GM12878 (cell line): ENCODE measurements at regions not wholly inside any gene's neighbourhood (a gene's known extent, or its start where the extent isn't known, plus 50 kb on each side); places are given as distances from the start of the nearest gene placed in this dataset.

Source experiments
- ATAC-seq: fragments of 200-7000 bp; cut with Tn5 transposase; 3 replicates; pipeline ENCODE4 v1.9.1; 2020; ENCODE audit warnings: mild to moderate bottlenecking, moderate library complexity
- BruUV-seq: library from RNA; stranded (reverse); fragments of 400-500 nt; replicated peaks from 2 replicates; lab custom pipeline; 2021; lab: Mats Ljungman, UMichigan
- CTCF ChIA-PET: fragments of 300-600 bp; sonication (Branson Sonifier 250); formaldehyde crosslinking; extraction: SDS; loops from one replicate; lab custom pipeline; 2021; ENCODE audit warnings: inconsistent platforms; lab: Yijun Ruan, JAX
- POLR2A ChIA-PET: fragments of 350-600 bp; formaldehyde crosslinking; extraction: SDS; loops from one replicate; lab custom pipeline; 2021; ENCODE audit warnings: inconsistent platforms; lab: Charles Lee
- RAD21 ChIA-PET: fragments of 300-600 bp; sonication (Branson Sonifier 250); formaldehyde crosslinking; loops from one replicate; lab custom pipeline; 2023; ENCODE audit warnings: antibody characterized with exemption; ENCODE audit not compliant: unreplicated experiment; lab: Charles Lee
- SMC1A ChIA-PET: fragments of 300-600 bp; sonication (Branson Sonifier 250); formaldehyde crosslinking; loops from one replicate; lab custom pipeline; 2023; ENCODE audit not compliant: unreplicated experiment, uncharacterized antibody; lab: Charles Lee
- DNase-seq: peaks from one replicate; pipeline ENCODE4 v3.0.0-alpha.2; 2011; ENCODE audit warnings: low read depth, low spot score
- FAIRE-seq: peaks from 3 replicates; lab custom pipeline; 2011; peaks lifted over from hg19 to GRCh38; lab: Jason Lieb, UNC
- H2AFZ ChIP-seq: 2 replicates; pipeline ENCODE4 v1.6.0; 2011; ENCODE audit warnings: low read depth, low read length, control low read depth; ENCODE audit not compliant: control insufficient read depth
- H3K27ac ChIP-seq: 2 replicates; pipeline ENCODE4 v1.5.1; 2011; ENCODE audit warnings: control low read depth; ENCODE audit not compliant: control insufficient read depth, insufficient read depth
- H3K27me3 ChIP-seq, 2 experiments: replicated peaks in 1 of 2; 2 replicates each; pipeline versions ENCODE4 v1.6.0 to v1.6.1; 2011; ENCODE audit warnings: low read length in 1 of 2; ENCODE audit not compliant: control insufficient read depth in 2 of 2, insufficient read depth in 2 of 2
- H3K36me3 ChIP-seq, 2 experiments: 2 replicates each; pipeline ENCODE4 v1.5.1; 2011; ENCODE audit warnings: low read length in 1 of 2; ENCODE audit not compliant: control insufficient read depth in 2 of 2, insufficient read depth in 2 of 2
- H3K4me1 ChIP-seq: 2 replicates; pipeline ENCODE4 v1.6.1; 2011; ENCODE audit warnings: mild to moderate bottlenecking, low read length, moderate library complexity, mixed read lengths; ENCODE audit not compliant: control insufficient read depth, insufficient read depth
- H3K4me2 ChIP-seq: 2 replicates; pipeline ENCODE4 v1.6.0; 2011; ENCODE audit warnings: control low read depth; ENCODE audit not compliant: control insufficient read depth, insufficient read depth
- H3K4me3 ChIP-seq: fragments of 200-600 bp; sonication (generic); 2 replicates; pipeline ENCODE4 v1.5.1; 2016
- H3K79me2 ChIP-seq: 2 replicates; pipeline ENCODE4 v1.6.0; 2011; ENCODE audit warnings: low read length; ENCODE audit not compliant: control insufficient read depth, insufficient read depth
- H3K9ac ChIP-seq: 2 replicates; pipeline ENCODE4 v1.8.0; 2011; ENCODE audit warnings: low read length, control low read depth, mixed read lengths; ENCODE audit not compliant: control insufficient read depth, insufficient read depth
- H3K9me3 ChIP-seq: replicated peaks from 3 replicates; pipeline ENCODE4 v1.5.1; 2011; ENCODE audit warnings: mild to moderate bottlenecking, low read length; ENCODE audit not compliant: control insufficient read depth, insufficient read depth
- H4K20me1 ChIP-seq: 2 replicates; pipeline ENCODE4 v1.6.0; 2011; ENCODE audit not compliant: control insufficient read depth, insufficient read depth
- CUX1 ChIP-seq: IDR thresholded peaks from 2 replicates; pipeline ENCODE4 v1.6.1; 2012; ENCODE audit warnings: improper control_type of control experiment, low read depth, low read length; ENCODE audit not compliant: insufficient replicate concordance
- IRF3 ChIP-seq: fragments of 450-650 bp; IDR thresholded peaks from 2 replicates; pipeline ENCODE4 v1.6.1; 2014; ENCODE audit warnings: mild to moderate bottlenecking
- NFXL1 ChIP-seq: fragments of 450-650 bp; IDR thresholded peaks from 2 replicates; pipeline ENCODE4 v1.6.1; 2017; ENCODE audit warnings: antibody characterized with exemption, mild to moderate bottlenecking, borderline replicate concordance
- PAX8 ChIP-seq: fragments of 450-650 bp; IDR thresholded peaks from 2 replicates; pipeline ENCODE4 v1.6.1; 2017; ENCODE audit warnings: mild to moderate bottlenecking, moderate library complexity
- POLR2AphosphoS5 ChIP-seq: IDR thresholded peaks from 2 replicates; pipeline ENCODE4 v1.6.1; 2011; ENCODE audit warnings: mild to moderate bottlenecking, low read length, inconsistent platforms
- RELB ChIP-seq: fragments of 450-650 bp; IDR thresholded peaks from 2 replicates; pipeline ENCODE4 v1.6.1; 2017; ENCODE audit warnings: low read depth, mild to moderate bottlenecking, moderate library complexity
- REST ChIP-seq: IDR thresholded peaks from 2 replicates; pipeline ENCODE4 v1.6.1; 2012; ENCODE audit warnings: mild to moderate bottlenecking, low read depth, low read length
- SMAD1 ChIP-seq: fragments of 450-650 bp; IDR thresholded peaks from 2 replicates; pipeline ENCODE4 v1.6.1; 2018; ENCODE audit warnings: mild to moderate bottlenecking, low read depth; ENCODE audit not compliant: partially characterized antibody
- ZNF274 ChIP-seq: IDR thresholded peaks from one replicate; pipeline ENCODE4 v1.8.0; 2011; ENCODE audit not compliant: insufficient read length, insufficient read depth
- ZSCAN29 ChIP-seq: fragments of 450-650 bp; IDR thresholded peaks from 2 replicates; pipeline ENCODE4 v1.6.1; 2017; ENCODE audit warnings: mild to moderate bottlenecking, moderate library complexity
- WGBS: methylation state at CpG from one replicate; pipeline ENCODE4 v1.1.6; 2016; ENCODE audit warnings: low lambda C conversion rate; ENCODE audit not compliant: insufficient replicate concordance, insufficient coverage; ENCODE audit errors: missing lambda C conversion rate; 5-methylcytosine and 5-hydroxymethylcytosine counted together
- in situ Hi-C: fragments of 300-500 bp; cut with MboI; formaldehyde crosslinking; loops from 9 replicates; pipeline ENCODE4 v1.14.3; 2018; ENCODE audit warnings: mixed read lengths
- intact Hi-C: fragments of 100-400 bp; cut with micrococcal nuclease; formaldehyde crosslinking; loops from one replicate; pipeline ENCODE4 v1.14.2; 2022; ENCODE audit not compliant: unreplicated experiment

- no peak for TF ChIP-seq ZNF274
These were observed 133.6 kb upstream of the VCX2 start (continued) for GRCh38 chrX:8304668-8305067.

- H3K9ac ChIP-seq: no peak overlapping the region
- ChIA-PET CTCF (no interaction called here), POLR2A (no interaction called here), SMC1A (interaction anchor here (1.2 kb wide), 1 partner anchor 34 kb away, joined by 3 read pairs; no protein-coding TSS in a partner anchor), RAD21 (no interaction called here)
- no peaks in the 10 kb centered on the region for H3K4me1 ChIP-seq
- in situ Hi-C loops (no loop called here), intact Hi-C loops (no loop called here)
- ATAC-seq (no peak), FAIRE-seq (no peak), DNase-seq (no peak)
- no peaks in the 10 kb centered on the region for H3K27me3 ChIP-seq
- H3K4me3 ChIP-seq: no peak overlapping the region
- H2AFZ ChIP-seq: no peak overlapping the region
- BruUV-seq: no TSS peak
- no peaks in the 10 kb centered on the region for H3K9me3 ChIP-seq
- 81% methylated on average over 9 of the region's 9 CpGs for WGBS
- H3K36me3 ChIP-seq: no peaks in the 10 kb centered on the region
- no peak overlapping the region for H3K4me2 ChIP-seq
- no peaks in the 10 kb centered on the region for H3K79me2 ChIP-seq
- no peak overlapping the region for H3K27ac ChIP-seq
- H4K20me1 ChIP-seq: no peaks in the 10 kb centered on the region
- TF ChIP-seq RELB (no peak), IRF3 (no peak), PAX8 (no peak), REST (no peak), NFXL1 (no peak), POLR2AphosphoS5 (no peak), SMAD1 (no peak), ZSCAN29 (no peak), CUX1 (no peak)
These were observed 134.3 kb upstream of the VCX2 start for GRCh38 chrX:8305350-8305749.
